GM18951 (cell line): ENCODE measurements at regions not wholly inside any gene's neighbourhood (a gene's known extent, or its start where the extent isn't known, plus 50 kb on each side); places are given as distances from the start of the nearest gene placed in this dataset.

Experiments
- POLR2A ChIP-seq: IDR thresholded peaks from 4 replicates; pipeline ENCODE4 v1.6.1; 2011; ENCODE audit warnings: mild to moderate bottlenecking; ENCODE audit not compliant: insufficient read length, insufficient read depth; ENCODE audit errors: extremely low read depth
- in situ Hi-C: fragments of 300-500 bp; cut with MboI; formaldehyde crosslinking; loops from one replicate; pipeline ENCODE4 v1.12.0; 2022; ENCODE audit warnings: low sequenced_read_pairs, mixed read lengths, inconsistent platforms; ENCODE audit not compliant: unreplicated experiment

DNA sequence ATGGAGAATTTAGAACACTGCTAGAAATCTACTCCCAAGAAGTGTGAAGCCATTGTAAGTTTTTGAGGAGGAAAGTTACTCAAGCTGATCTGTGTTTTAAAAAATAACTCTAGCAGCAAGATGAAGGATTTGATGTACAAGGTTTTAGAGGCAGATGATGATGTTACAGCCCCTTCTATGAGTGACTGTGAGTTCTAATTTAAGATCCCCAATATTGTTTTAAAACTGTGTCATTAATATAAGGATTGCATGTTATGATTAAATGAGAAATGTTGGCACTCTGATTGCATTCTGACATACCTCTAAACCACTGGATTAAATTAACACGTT lies 293.5 kb downstream of the ADGB start:
- in situ Hi-C loops: no loop called here
- TF ChIP-seq POLR2A: no peak

DNA sequence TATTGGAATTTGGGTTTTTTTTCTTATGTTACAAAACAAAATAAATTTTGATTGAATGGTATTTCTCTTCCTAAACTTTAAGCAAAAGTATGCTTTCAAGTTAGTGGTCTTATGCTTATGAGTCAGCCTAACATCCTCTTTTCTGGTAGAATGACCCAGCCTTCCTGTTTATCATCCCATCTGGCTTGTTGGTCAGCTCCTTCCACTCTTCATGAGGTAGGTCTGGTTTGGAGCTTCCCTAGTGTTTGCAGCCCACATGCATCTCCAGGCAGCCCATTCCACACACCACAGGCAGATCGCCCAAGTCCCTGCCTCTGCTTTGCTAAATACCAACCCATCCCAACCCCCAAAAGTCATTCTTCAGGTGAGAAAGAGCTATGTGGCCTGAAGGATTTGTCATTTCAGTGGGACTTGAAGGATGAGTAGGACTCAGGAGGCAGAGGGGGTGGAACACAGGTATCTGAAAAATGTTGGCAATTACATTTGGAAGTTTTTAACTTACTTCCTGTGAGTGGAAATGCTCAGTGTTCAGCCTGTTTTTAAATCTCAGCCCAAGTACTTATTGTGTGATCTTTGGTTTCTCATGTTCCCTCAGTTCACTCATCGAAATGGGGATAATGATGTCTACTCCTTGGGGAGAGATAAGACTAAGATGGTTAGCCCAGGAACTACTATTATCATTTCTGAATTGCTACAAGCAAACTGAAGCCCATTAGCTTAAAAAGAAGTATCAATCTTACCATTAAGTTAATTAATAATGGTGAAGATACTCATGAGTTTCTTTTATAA lies 294.0 kb downstream of the ADGB start:
- in situ Hi-C loops: no loop called here

DNA sequence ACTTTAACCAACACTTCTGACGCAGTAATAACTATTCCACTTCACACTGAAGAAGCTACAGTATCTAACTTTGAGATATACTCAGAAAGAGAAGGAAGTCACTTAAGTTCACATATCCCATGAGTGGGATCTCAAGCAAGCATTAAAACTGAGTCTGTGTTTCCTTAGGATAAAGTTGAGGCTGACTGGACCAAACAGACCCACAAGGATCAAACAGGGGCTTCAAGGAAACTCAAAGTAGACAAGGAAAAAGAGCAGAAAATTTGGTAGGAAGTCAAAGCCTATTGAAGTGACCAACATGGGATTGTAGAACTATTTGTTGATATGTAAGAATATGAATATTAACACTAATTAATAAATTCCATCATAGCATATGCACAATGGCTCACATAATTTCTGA lies 294.9 kb downstream of the ADGB start:
- in situ Hi-C loops: no loop called here

More for the DNA sequence above, 294.0 kb downstream of the ADGB start:
- no peak for TF ChIP-seq POLR2A

DNA sequence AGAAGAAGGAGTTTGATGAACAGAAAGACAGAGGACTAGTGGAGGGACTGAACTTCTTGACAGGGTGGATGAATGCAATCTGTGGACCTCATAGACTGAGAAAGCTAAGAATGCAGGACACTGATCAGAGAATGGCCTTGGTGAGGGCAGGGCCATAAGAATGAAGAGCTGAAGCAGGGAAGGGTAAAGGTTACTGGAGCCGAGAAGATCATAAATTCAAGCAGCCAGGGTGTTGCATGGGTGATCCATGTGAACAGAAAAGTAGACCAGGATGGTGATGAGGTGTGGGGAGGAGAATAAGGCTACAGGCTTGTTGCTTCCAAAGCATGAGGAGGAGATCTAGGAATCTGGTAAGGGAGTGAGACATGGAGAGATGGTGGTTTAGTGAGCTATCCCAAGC lies 295.9 kb downstream of the ADGB start:
- in situ Hi-C loops: no loop called here
- TF ChIP-seq POLR2A: no peak

More for the DNA sequence above, 294.9 kb downstream of the ADGB start:
- no peak for TF ChIP-seq POLR2A

DNA sequence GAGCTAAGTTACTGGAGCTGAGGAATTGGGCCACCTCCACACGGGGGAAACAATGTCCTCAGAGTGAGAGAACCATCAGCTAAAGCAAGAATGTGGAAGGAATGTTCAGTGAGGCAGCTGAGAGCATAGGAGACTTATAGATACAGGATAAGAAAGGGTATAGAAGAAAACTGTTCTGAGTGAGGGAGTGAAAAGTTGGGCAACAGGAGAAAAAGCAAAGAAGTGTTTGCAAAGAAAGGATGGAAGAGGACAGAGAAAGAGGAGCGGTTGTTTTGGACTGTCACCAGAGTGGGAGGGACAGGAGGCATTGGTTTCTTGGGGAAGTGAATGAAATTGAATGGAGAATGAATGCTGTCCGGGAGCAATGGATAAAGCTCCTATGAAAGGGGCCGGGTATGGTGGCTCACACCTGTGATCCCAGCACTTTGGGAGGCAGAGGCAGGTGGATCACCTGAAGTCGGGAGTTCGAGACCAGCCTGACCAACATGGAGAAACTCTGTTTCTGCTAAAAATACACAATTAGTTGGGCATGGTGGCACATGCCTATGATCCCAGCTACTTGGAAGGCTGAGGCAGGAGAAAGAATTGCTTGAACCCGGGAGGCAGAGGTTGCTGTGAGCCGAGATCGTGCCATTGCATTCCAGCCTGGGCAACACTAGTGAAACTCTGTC lies 296.5 kb downstream of the ADGB start:
- TF ChIP-seq POLR2A: no peak
- in situ Hi-C loops: no loop called here

DNA sequence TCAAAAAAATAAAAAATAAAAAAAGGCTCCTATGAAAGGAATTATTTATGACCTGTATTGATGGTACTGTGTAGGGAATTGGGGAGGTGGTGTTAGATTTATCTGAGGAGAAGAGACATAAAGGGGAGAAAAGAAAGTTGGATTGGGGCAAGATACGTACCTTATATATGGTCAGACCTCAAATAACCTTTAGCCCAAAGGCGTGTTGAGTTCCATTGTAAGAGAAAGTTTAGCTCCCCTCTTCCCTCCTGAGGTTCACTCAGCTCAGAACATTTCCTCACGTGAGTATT lies 296.9 kb downstream of the ADGB start:
- in situ Hi-C loops: no loop called here
- no peak for TF ChIP-seq POLR2A

DNA sequence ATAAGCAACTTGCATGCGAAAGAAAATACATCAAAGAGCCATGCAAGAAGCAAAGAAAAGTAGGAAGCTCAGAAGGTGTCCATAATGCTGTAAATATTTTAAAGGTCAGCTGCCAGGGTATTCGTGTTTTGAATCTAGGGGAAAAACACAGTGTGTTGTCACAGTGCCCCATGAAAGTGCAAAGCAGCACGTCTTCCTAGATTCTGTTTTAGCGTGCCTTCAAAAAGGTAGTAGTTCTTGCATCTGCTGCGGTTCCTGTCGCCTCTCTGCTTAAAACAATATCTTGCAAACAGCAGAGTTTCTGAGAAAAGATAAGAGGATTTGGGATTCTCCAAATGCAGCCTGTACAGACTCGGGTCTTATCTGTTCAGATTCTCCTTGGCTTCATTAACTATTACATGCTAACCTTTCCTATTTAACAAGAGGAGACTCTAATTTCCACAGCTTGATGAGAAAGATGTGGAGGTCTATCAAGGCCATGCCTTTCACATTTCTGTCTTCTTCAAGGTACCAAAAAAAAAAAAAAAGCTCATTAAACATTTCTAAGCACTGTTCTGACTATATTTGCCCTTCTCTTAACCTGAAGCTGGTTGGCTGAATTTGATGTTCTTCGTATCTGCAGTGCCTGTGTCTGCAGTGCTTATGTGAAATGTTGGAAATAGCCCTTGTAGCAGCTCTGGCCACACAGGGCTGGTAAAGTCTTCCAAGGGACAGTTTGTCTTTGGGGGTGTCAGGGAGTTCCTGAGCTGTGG lies 297.5 kb downstream of the ADGB start:
- no peak for TF ChIP-seq POLR2A
- in situ Hi-C loops: no loop called here

DNA sequence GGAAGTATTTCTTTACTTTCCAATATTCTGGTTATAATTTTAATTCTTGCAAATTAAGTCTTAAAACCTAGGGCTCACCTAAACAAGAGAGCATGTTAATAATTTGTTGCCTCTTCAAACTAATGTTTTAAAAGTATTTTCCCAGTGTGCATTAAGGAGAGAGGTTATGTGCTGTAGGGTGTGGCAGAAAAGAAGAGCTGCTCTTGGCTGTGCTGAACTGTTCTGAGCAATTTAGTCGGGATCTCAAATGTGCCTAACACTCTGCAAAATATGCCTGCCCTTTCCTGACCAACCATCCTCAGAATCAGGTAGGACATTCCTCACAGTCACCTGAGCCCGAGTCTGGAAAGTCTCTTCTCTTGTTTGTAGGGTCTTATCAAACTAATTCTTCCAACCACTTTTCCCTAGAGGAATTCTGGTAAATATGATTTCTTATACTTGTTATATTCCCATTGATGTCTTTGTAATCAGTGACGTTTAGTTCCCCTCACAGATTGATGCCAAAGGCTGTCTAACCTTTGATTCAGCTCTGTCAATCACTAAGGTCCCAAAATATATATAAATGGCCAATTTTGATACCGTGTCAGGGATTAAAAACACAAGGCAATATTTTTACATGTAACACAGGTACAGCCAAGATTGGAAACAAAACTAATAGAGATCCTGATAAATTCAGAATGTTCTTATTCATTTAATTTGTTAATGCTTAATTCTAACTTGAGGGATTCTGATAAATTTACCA lies 298.4 kb downstream of the ADGB start:
- in situ Hi-C loops: no loop called here

DNA sequence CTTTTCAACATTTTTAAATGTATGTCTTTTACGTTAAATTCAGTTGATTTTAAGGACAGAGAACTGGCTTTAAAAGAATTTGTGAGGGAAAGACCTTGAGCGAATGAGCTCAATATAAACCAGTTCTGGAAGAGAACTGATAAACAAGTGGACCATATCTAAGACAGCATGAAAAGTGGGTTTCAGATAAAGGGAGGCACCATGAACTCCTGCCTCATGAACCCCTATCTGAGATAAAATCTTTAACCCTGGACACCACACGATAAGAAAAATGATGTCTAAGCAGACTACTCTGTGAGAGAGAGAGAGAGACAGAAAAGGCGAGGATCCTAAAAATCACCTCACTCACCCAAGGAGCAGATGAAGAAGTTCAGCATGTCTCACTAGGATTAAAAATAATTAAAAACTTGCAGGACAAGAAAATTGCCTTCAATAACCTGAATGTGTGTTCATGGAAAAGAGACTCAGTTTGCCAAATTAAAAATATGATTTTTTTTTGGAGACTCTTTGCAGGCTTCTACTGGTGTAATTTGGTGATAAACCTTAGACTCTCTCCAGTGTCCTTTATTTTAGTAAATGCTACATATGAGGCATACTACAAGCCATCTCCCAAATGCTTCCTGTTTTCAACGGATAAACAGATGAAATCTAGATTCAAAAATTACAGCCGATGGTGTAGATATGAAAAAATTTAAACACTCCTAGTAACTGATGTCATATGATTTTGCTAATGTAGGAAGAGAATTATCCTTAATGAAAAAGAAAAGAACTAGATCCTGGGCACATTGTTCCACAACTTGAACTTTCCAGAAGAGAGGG lies 299.5 kb downstream of the ADGB start:
- in situ Hi-C loops: no loop called here

More for the DNA sequence above, 298.4 kb downstream of the ADGB start:
- no peak for TF ChIP-seq POLR2A

DNA sequence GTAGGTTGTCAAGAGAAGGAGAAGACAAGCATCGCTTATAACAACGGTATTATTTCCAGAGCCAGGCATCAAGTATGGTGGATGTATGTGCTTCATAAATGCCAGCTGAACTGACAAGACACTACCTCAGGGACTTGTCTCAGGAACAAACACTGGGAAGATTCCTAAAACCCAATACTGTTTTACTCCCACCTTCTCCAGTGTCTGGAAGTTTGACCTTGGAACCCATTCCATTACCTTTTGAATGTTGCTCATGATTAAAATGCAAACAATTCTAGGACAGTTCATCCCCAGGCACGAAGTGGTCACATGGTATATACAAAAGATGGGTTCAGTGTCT lies 300.1 kb downstream of the ADGB start:
- in situ Hi-C loops: no loop called here
- TF ChIP-seq POLR2A: no peak

More for the DNA sequence above, 299.5 kb downstream of the ADGB start:
- TF ChIP-seq POLR2A: no peak

DNA sequence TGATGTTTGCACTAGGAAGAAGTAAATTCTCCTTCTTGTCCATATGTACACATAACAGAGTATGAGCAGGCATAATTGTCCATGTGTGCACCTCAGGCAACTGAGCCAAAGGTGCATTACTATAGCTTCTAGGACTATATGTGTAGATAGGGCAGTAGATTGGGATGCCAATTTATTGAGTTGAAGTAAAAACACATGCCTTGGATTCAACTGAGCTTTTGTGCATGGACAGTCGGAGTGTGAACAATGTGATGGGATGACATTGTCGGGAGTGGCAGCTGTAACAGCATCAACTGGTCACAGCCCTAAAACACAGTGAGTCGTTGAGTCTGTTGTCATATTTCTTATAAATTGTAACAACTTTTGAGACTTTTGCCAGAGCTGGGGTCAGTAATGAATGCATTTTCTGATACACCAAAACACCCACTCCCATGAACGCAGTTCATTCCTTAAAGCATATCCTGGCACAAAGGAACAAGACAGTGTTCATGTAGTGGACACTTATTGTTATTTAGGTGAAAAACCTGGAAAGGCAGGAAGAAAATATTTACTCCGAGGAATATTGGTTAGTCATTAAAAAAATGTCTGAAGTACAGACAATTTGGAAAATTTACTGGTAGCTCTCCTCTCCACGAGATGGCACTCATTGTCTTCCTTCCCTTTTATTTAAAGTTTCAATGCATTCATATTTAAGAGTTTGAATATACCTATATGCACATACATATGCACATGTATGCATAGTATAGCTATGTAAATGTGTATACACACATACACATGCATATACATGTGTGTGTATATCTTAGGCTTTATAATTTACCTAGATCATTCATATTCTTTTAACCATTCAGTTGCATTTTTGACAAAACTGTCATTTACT lies 302.0 kb upstream of the STXBP5 start:
- in situ Hi-C loops: no loop called here
- TF ChIP-seq POLR2A: no peak

DNA sequence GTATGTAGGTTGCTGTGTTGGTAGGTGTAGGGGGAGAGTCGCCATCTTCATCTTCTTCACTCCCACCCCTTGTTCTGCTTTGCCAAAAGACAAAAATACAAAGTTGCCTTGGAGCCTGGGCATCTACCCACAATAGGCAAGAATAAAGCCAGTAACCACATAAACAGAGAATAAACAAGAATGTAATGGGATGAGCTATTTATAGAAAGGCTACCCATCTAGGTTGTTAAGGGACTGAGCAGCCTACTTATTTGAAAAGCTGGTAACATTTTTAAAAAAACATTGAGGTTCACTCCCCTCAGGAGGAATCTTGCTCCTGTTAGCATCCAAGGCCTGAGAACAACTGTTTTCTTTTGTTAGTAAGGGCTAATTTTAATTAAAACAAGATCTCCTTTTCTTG lies 301.4 kb upstream of the STXBP5 start:
- no peak for TF ChIP-seq POLR2A
- in situ Hi-C loops: no loop called here

DNA sequence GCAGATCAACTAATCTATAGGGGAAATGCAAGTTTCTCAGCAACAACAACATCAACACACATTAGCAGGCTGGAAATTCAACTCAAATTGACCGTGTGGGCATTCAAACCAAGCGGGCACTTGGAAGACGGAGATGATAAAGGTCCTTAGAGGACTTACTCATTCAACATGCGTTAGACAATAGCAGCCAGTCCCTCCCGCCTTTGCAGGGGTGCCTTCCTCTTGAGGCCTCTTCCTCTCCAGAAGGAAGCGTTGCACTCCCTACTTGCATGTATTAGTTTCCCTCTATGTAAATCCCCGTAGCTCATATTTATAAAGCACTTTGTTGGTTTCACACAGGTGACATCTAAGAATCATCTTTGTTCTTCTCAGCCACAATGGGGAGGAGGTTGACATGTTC lies 300.8 kb upstream of the STXBP5 start:
- in situ Hi-C loops: no loop called here
- TF ChIP-seq POLR2A: no peak
